GM12878 (cell line): ENCODE measurements at regions not wholly inside any gene's neighbourhood (a gene's known extent, or its start where the extent isn't known, plus 50 kb on each side); places are given as distances from the start of the nearest gene placed in this dataset.

Source experiments
- BMI1 ChIP-seq: fragments of 450-650 bp; IDR thresholded peaks from 2 replicates; pipeline ENCODE4 v1.6.1; 2016; ENCODE audit warnings: mild to moderate bottlenecking, moderate library complexity, borderline replicate concordance
- CBFB ChIP-seq: IDR thresholded peaks from 2 replicates; pipeline ENCODE4 v1.6.1; 2016; ENCODE audit warnings: antibody characterized with exemption, low read depth
- CHD2 ChIP-seq: IDR thresholded peaks from 2 replicates; pipeline ENCODE4 v1.6.1; 2011; ENCODE audit warnings: low read depth, low read length, improper control_type of control experiment, borderline replicate concordance
- CREM ChIP-seq: IDR thresholded peaks from 2 replicates; pipeline ENCODE4 v1.6.1; 2014; ENCODE audit warnings: antibody characterized with exemption, low read depth
- DPF2 ChIP-seq: fragments of 450-650 bp; IDR thresholded peaks from 2 replicates; pipeline ENCODE4 v1.6.1; 2017; ENCODE audit warnings: mild to moderate bottlenecking
- ETV6 ChIP-seq, 2 experiments: fragments of 450-650 bp in 1 of 2; IDR thresholded peaks in 1 of 2; conservative IDR thresholded peaks in 1 of 2; 2 replicates each; pipeline ENCODE4 v1.6.1; 2014; ENCODE audit warnings: antibody characterized with exemption in 1 of 2, borderline replicate concordance in 1 of 2, low read depth in 1 of 2, mild to moderate bottlenecking in 1 of 2, moderate library complexity in 1 of 2
- FOS ChIP-seq: IDR thresholded peaks from 3 replicates; pipeline ENCODE4 v1.6.1; 2011; ENCODE audit warnings: borderline replicate concordance; ENCODE audit not compliant: insufficient read length; ENCODE audit errors: extremely low read depth
- FOXK2 ChIP-seq: fragments of 450-650 bp; IDR thresholded peaks from 2 replicates; pipeline ENCODE4 v1.6.1; 2017; ENCODE audit warnings: mild to moderate bottlenecking, moderate library complexity
- FOXM1 ChIP-seq: IDR thresholded peaks from 2 replicates; pipeline ENCODE4 v1.6.1; 2012; ENCODE audit warnings: low read depth, mild to moderate bottlenecking, inconsistent platforms, low read length, moderate library complexity
- GABPA ChIP-seq: IDR thresholded peaks from 2 replicates; pipeline ENCODE4 v1.6.1; 2014; ENCODE audit warnings: antibody characterized with exemption, low read depth, mild to moderate bottlenecking, inconsistent platforms
- KLF5 ChIP-seq: fragments of 450-650 bp; IDR thresholded peaks from 2 replicates; pipeline ENCODE4 v1.6.1; 2014; ENCODE audit warnings: mild to moderate bottlenecking; ENCODE audit not compliant: partially characterized antibody
- LARP7 ChIP-seq: fragments of 450-650 bp; IDR thresholded peaks from 2 replicates; pipeline ENCODE4 v1.6.1; 2017; ENCODE audit warnings: mild to moderate bottlenecking
- MAX ChIP-seq: IDR thresholded peaks from 2 replicates; pipeline ENCODE4 v1.6.1; 2012; ENCODE audit warnings: low read depth, low read length, improper control_type of control experiment
- MTA2 ChIP-seq: fragments of 450-650 bp; IDR thresholded peaks from 2 replicates; pipeline ENCODE4 v1.6.1; 2016; ENCODE audit warnings: low read depth, mild to moderate bottlenecking, moderate library complexity
- MYB ChIP-seq: fragments of 150-350 bp; IDR thresholded peaks from 2 replicates; pipeline ENCODE4 v1.6.1; 2014; ENCODE audit warnings: mild to moderate bottlenecking, low read depth, low read length, borderline replicate concordance
- NFYA ChIP-seq: IDR thresholded peaks from 2 replicates; pipeline ENCODE4 v1.6.1; 2011; ENCODE audit warnings: low read depth, mild to moderate bottlenecking, low read length, improper control_type of control experiment, borderline replicate concordance
- NKRF ChIP-seq: fragments of 450-650 bp; conservative IDR thresholded peaks from 2 replicates; pipeline ENCODE4 v1.6.1; 2017; ENCODE audit warnings: mild to moderate bottlenecking, moderate library complexity
- PBX3 ChIP-seq: IDR thresholded peaks from 2 replicates; pipeline ENCODE4 v1.6.1; 2011; ENCODE audit warnings: mild to moderate bottlenecking, low read depth, low read length, moderate library complexity; ENCODE audit not compliant: insufficient replicate concordance
- POU2F2 ChIP-seq: IDR thresholded peaks from 3 replicates; pipeline ENCODE4 v1.6.1; 2011; ENCODE audit warnings: low read depth, mild to moderate bottlenecking, low read length, borderline replicate concordance
- RUNX3 ChIP-seq: IDR thresholded peaks from 2 replicates; pipeline ENCODE4 v1.6.1; 2012; ENCODE audit warnings: low read length, inconsistent platforms
- SKIL ChIP-seq: fragments of 450-650 bp; IDR thresholded peaks from 2 replicates; pipeline ENCODE4 v1.6.1; 2017; ENCODE audit warnings: mild to moderate bottlenecking, low read depth, inconsistent platforms; ENCODE audit not compliant: poor library complexity, severe bottlenecking
- TBL1XR1 ChIP-seq: IDR thresholded peaks from 2 replicates; pipeline ENCODE4 v1.6.1; 2012; ENCODE audit warnings: low read depth, low read length, improper control_type of control experiment
- TCF12 ChIP-seq: IDR thresholded peaks from 2 replicates; pipeline ENCODE4 v1.6.1; 2011; ENCODE audit warnings: low read depth, mild to moderate bottlenecking, low read length
- ZNF24 ChIP-seq: fragments of 450-650 bp; IDR thresholded peaks from 2 replicates; pipeline ENCODE4 v1.6.1; 2017; ENCODE audit warnings: antibody characterized with exemption, mild to moderate bottlenecking
- ZNF384 ChIP-seq: IDR thresholded peaks from 2 replicates; pipeline ENCODE4 v1.6.1; 2012; ENCODE audit warnings: low read depth, mild to moderate bottlenecking, low read length, improper control_type of control experiment, borderline replicate concordance

GRCh38 chr6:113630738-113631535 is 226.2 kb upstream of the MARCKS start (continued):
- TF ChIP-seq NFYA (no peak), PBX3 (no peak), NKRF (no peak), MTA2 (peak; percentile 86), DPF2 (peak; percentile 86), KLF5 (peak; percentile 55), FOS (no peak), SKIL (peak; percentile 72), ZNF24 (peak; percentile 58; the same call in 1 of the 2 replicates), FOXM1 (peak; percentile 62), ZNF384 (peak; percentile 88; the same call in 1 of the 2 replicates), RUNX3 (peak; percentile 85), BMI1 (no peak), CBFB (peak; percentile 54), TCF12 (peak; percentile 67), MYB (no peak; the same call in 1 of the 2 replicates), TBL1XR1 (peak; percentile 88), FOXK2 (no peak), POU2F2 (peak; percentile 76; the same call in 2 of the 3 replicates), CREM (peak; percentile 88; the same call in 1 of the 2 replicates), LARP7 (no peak), GABPA (peak; percentile 47; the same call in 1 of the 2 replicates), ETV6 (conservative IDR thresholded peaks at IDR 0.05 in 1 of 2, IDR thresholded peaks at IDR 0.05 in 1 of 2; ENCODE audit: borderline replicate concordance in 1 of 2, low read depth in 1 of 2) (peak in 1 of 2 experiments; percentile 95; a peak in 2 of 4 replicates), CHD2 (peak; percentile 65; the same call in 1 of the 2 replicates), MAX (peak; percentile 37; the same call in 1 of the 2 replicates)
